Central memory CD8-positive, alpha-beta T cell (primary cell): ENCODE measurements at regions not wholly inside any gene's neighbourhood (a gene's known extent, or its start where the extent isn't known, plus 50 kb on each side); places are given as distances from the start of the nearest gene placed in this dataset.

Experiments
- ATAC-seq: fragments of 150-1000 bp; cut with Tn5 transposase; replicated peaks from 2 replicates; pipeline ENCODE4 v1.10.0; 2022; ENCODE audit warnings: mild to moderate bottlenecking, moderate FRiP score, moderate number of reproducible peaks; ENCODE audit not compliant: poor library complexity, severe bottlenecking; ENCODE audit errors: extremely low read depth
- DNase-seq, 2 donors: peaks; one replicate each; pipeline ENCODE4 v3.0.0; 2021; ENCODE audit warnings: low spot score in 2 of 2
- H3K27ac Mint-ChIP-seq: one replicate; pipeline ENCODE4 v1.8.0; 2022; ENCODE audit warnings: low read depth, mild to moderate bottlenecking, moderate library complexity, mixed read lengths
- H3K27me3 Mint-ChIP-seq: one replicate; pipeline ENCODE4 v1.8.0; 2022; ENCODE audit warnings: mixed read lengths
- H3K36me3 Mint-ChIP-seq: one replicate; pipeline ENCODE4 v1.8.0; 2022; ENCODE audit warnings: mild to moderate bottlenecking, moderate library complexity, mixed read lengths; ENCODE audit not compliant: insufficient read depth
- H3K4me1 Mint-ChIP-seq: one replicate; pipeline ENCODE4 v1.8.0; 2022; ENCODE audit warnings: mixed read lengths
- H3K4me3 Mint-ChIP-seq: one replicate; pipeline ENCODE4 v1.8.0; 2022; ENCODE audit warnings: mild to moderate bottlenecking, moderate library complexity, mixed read lengths
- H3K9me3 Mint-ChIP-seq: one replicate; pipeline ENCODE4 v1.8.0; 2022; ENCODE audit warnings: mixed read lengths

- Mint-ChIP-seq H3K4me3 (no peak overlapping the region), H3K9me3 (no peaks in the 10 kb centered on the region), H3K36me3 (no peaks in the 10 kb centered on the region), H3K4me1 (no peaks in the 10 kb centered on the region), H3K27me3 (no peaks in the 10 kb centered on the region), H3K27ac (no peak overlapping the region)
- ATAC-seq: no peak
- DNase-seq: no peak
Observed at GRCh38 chr2:226320076-226320948, 479.3 kb downstream of the IRS1 start.

- DNase-seq (no peak), ATAC-seq (no peak)
- no peaks in the 10 kb centered on the region for H3K27me3 Mint-ChIP-seq
- no peaks in the 10 kb centered on the region for H3K9me3 Mint-ChIP-seq
- H3K36me3 Mint-ChIP-seq: no peaks in the 10 kb centered on the region
- H3K4me3 Mint-ChIP-seq: no peak overlapping the region
- H3K4me1 Mint-ChIP-seq: no peaks in the 10 kb centered on the region
- H3K27ac Mint-ChIP-seq: no peak overlapping the region
Observed at GRCh38 chr2:226317970-226318369, 481.6 kb downstream of the IRS1 start.

GRCh38 chr2:226313060-226313459, 486.6 kb downstream of the IRS1 start:
- Mint-ChIP-seq H3K27me3 (peaks cover 11% of the 10 kb centered on the region), H3K36me3 (no peaks in the 10 kb centered on the region), H3K9me3 (no peaks in the 10 kb centered on the region), H3K4me3 (no peak overlapping the region), H3K4me1 (no peaks in the 10 kb centered on the region), H3K27ac (no peak overlapping the region)
- DNase-seq: no peak
- ATAC-seq: no peak

- H3K36me3 Mint-ChIP-seq: no peaks in the 10 kb centered on the region
- H3K4me3 Mint-ChIP-seq: no peak overlapping the region
- ATAC-seq (no peak), DNase-seq (no peak)
- H3K27me3 Mint-ChIP-seq: peaks cover 11% of the 10 kb centered on the region
- no peaks in the 10 kb centered on the region for H3K9me3 Mint-ChIP-seq
- H3K27ac Mint-ChIP-seq: no peak overlapping the region
- no peaks in the 10 kb centered on the region for H3K4me1 Mint-ChIP-seq
Observed at GRCh38 chr2:226312155-226312554, 487.5 kb downstream of the IRS1 start.

- ATAC-seq (no peak), DNase-seq (no peak)
- Mint-ChIP-seq H3K4me3 (no peak overlapping the region), H3K9me3 (no peaks in the 10 kb centered on the region), H3K4me1 (no peaks in the 10 kb centered on the region), H3K27me3 (peaks cover 11% of the 10 kb centered on the region), H3K27ac (no peak overlapping the region), H3K36me3 (no peaks in the 10 kb centered on the region)
Observed at GRCh38 chr2:226310146-226310545, 489.5 kb downstream of the IRS1 start.

GRCh38 chr2:226308986-226309385, 490.6 kb downstream of the IRS1 start:
- Mint-ChIP-seq H3K27me3 (peaks cover 11% of the 10 kb centered on the region), H3K27ac (no peak overlapping the region), H3K4me3 (no peak overlapping the region), H3K36me3 (no peaks in the 10 kb centered on the region), H3K4me1 (no peaks in the 10 kb centered on the region), H3K9me3 (no peaks in the 10 kb centered on the region)
- no peak for ATAC-seq
- no peak for DNase-seq

GRCh38 chr2:226308323-226308680, 491.3 kb downstream of the IRS1 start:
- Mint-ChIP-seq H3K4me3 (no peak overlapping the region), H3K36me3 (no peaks in the 10 kb centered on the region), H3K27ac (no peak overlapping the region), H3K4me1 (no peaks in the 10 kb centered on the region), H3K9me3 (no peaks in the 10 kb centered on the region), H3K27me3 (peaks cover 11% of the 10 kb centered on the region)
- ATAC-seq (no peak), DNase-seq (no peak)

- no peak for DNase-seq
- Mint-ChIP-seq H3K27ac (no peak overlapping the region), H3K36me3 (no peaks in the 10 kb centered on the region), H3K4me1 (no peaks in the 10 kb centered on the region), H3K4me3 (no peak overlapping the region), H3K27me3 (peaks cover 11% of the 10 kb centered on the region), H3K9me3 (no peaks in the 10 kb centered on the region)
- no peak for ATAC-seq
Observed at GRCh38 chr2:226307487-226308322, 491.9 kb downstream of the IRS1 start.

GRCh38 chr2:226306969-226307368, 492.7 kb downstream of the IRS1 start:
- no peak for ATAC-seq
- Mint-ChIP-seq H3K27ac (no peak overlapping the region), H3K36me3 (no peaks in the 10 kb centered on the region), H3K4me3 (no peak overlapping the region), H3K27me3 (peaks cover 11% of the 10 kb centered on the region), H3K9me3 (no peaks in the 10 kb centered on the region), H3K4me1 (no peaks in the 10 kb centered on the region)
- no peak for DNase-seq

- Mint-ChIP-seq H3K36me3 (no peaks in the 10 kb centered on the region), H3K9me3 (no peaks in the 10 kb centered on the region), H3K4me3 (no peak overlapping the region), H3K27me3 (peaks cover 10% of the 10 kb centered on the region), H3K4me1 (no peaks in the 10 kb centered on the region), H3K27ac (no peak overlapping the region)
- no peak for DNase-seq
- ATAC-seq: no peak
Observed at GRCh38 chr2:226304308-226304707, 495.3 kb downstream of the IRS1 start.

- no peak for DNase-seq
- Mint-ChIP-seq H3K4me3 (no peak overlapping the region), H3K27me3 (peaks cover 4% of the 10 kb centered on the region), H3K27ac (no peak overlapping the region), H3K9me3 (no peaks in the 10 kb centered on the region), H3K36me3 (no peaks in the 10 kb centered on the region), H3K4me1 (no peaks in the 10 kb centered on the region)
- ATAC-seq: no peak
Observed at GRCh38 chr2:226303707-226304106, 495.9 kb downstream of the IRS1 start.

- no peak overlapping the region for H3K27ac Mint-ChIP-seq
Observed at GRCh38 chr2:226300196-226300886, 499.3 kb downstream of the IRS1 start.

More at GRCh38 chr2:226300196-226300886, 499.3 kb downstream of the IRS1 start:
- Mint-ChIP-seq H3K9me3 (no peaks in the 10 kb centered on the region), H3K36me3 (no peaks in the 10 kb centered on the region), H3K4me3 (no peak overlapping the region), H3K27me3 (no peaks in the 10 kb centered on the region), H3K4me1 (no peaks in the 10 kb centered on the region)
- DNase-seq: no peak
- ATAC-seq: no peak
